ENCODE measurements at regions not wholly inside any gene's neighbourhood (a gene's known extent, or its start where the extent isn't known, plus 50 kb on each side); places are given as distances from the start of the nearest gene placed in this dataset.

DNA sequence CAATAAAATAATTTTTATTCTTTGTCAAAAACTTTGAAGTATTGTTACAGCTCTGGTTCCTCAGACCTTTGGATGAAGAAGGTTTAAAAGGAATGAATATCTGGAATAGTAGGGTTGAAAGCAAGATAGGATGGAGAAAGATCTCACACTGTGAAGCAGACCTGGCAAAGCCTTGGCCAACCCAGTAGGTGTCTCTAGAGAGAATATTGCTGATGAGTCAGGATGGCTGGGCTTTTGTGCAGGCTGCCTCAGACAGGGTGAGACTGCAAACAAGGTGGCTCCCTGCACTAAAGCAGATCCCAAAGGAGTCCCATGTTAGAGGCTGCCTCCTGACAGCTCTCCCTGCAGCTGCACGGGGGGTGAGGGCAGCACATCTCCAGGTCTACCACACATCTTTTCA, 226.0 kb upstream of the ITGA4 start:
- TF ChIP-seq, protein P1, sequence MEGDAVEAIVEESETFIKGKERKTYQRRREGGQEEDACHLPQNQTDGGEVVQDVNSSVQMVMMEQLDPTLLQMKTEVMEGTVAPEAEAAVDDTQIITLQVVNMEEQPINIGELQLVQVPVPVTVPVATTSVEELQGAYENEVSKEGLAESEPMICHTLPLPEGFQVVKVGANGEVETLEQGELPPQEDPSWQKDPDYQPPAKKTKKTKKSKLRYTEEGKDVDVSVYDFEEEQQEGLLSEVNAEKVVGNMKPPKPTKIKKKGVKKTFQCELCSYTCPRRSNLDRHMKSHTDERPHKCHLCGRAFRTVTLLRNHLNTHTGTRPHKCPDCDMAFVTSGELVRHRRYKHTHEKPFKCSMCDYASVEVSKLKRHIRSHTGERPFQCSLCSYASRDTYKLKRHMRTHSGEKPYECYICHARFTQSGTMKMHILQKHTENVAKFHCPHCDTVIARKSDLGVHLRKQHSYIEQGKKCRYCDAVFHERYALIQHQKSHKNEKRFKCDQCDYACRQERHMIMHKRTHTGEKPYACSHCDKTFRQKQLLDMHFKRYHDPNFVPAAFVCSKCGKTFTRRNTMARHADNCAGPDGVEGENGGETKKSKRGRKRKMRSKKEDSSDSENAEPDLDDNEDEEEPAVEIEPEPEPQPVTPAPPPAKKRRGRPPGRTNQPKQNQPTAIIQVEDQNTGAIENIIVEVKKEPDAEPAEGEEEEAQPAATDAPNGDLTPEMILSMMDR (IDR thresholded peaks at IDR 0.05; ENCODE audit: low read depth, low read length), result no peak
- TF ChIP-seq EZH2phosphoT487 (IDR thresholded peaks at IDR 0.05; ENCODE audit: low read depth), result no peak
